Subcutaneous abdominal adipose tissue (tissue), 5 donors: ENCODE measurements at regions not wholly inside any gene's neighbourhood (a gene's known extent, or its start where the extent isn't known, plus 50 kb on each side); places are given as distances from the start of the nearest gene placed in this dataset.

Source experiments
- H3K27ac ChIP-seq: one replicate; pipeline ENCODE4 v1.7.0; 2013; ENCODE audit warnings: low read depth, mild to moderate bottlenecking, inconsistent platforms, low read length, moderate library complexity
- H3K27me3 ChIP-seq, 5 donors: one replicate each; pipeline ENCODE4 v1.7.0; 2013; ENCODE audit warnings: low read length in 5 of 5, inconsistent platforms in 1 of 5; ENCODE audit not compliant: control insufficient read depth in 5 of 5, insufficient read depth in 4 of 5
- H3K36me3 ChIP-seq, 5 donors: one replicate each; pipeline ENCODE4 v1.7.0; 2013; ENCODE audit warnings: low read length in 5 of 5; ENCODE audit not compliant: control insufficient read depth in 5 of 5, insufficient read depth in 5 of 5
- H3K4me1 ChIP-seq, 5 donors: one replicate each; pipeline ENCODE4 v1.7.0; 2013; ENCODE audit warnings: low read length in 5 of 5, mild to moderate bottlenecking in 3 of 5, moderate library complexity in 1 of 5; ENCODE audit not compliant: control insufficient read depth in 5 of 5, insufficient read depth in 5 of 5
- H3K4me3 ChIP-seq, 5 donors: one replicate each; pipeline ENCODE4 v1.7.0; 2013; ENCODE audit warnings: low read length in 5 of 5, low read depth in 1 of 5
- H3K9ac ChIP-seq, 5 donors: one replicate each; pipeline ENCODE4 v1.7.0; 2013; ENCODE audit warnings: low read length in 5 of 5, mild to moderate bottlenecking in 4 of 5, moderate library complexity in 3 of 5
- H3K9me3 ChIP-seq, 5 donors: one replicate each; pipeline ENCODE4 v1.7.0; 2013; ENCODE audit warnings: low read length in 5 of 5; ENCODE audit not compliant: control insufficient read depth in 5 of 5
- donor health status: healthy.
- donor health status: healthy.
- donor health status: healthy.
- donor health status: healthy.
- donor health status: healthy.

- H3K9ac ChIP-seq = no peak overlapping the region
Observed at GRCh38 chr17:63163158-63163520, 197.1 kb downstream of the TANC2 start.

GRCh38 chr17:63165400-63165799, 199.4 kb downstream of the TANC2 start:
- no peaks in the 10 kb centered on the region for H3K9me3 ChIP-seq
- H3K36me3 ChIP-seq = peaks cover 0 to 4% (median 0%) of the 10 kb centered on the region in 5 donors
- H3K27me3 ChIP-seq = no peaks in the 10 kb centered on the region
- no peaks in the 10 kb centered on the region for H3K4me1 ChIP-seq
- no peak overlapping the region for H3K27ac ChIP-seq
- H3K4me3 ChIP-seq = no peak overlapping the region
- H3K9ac ChIP-seq = no peak overlapping the region

More at GRCh38 chr17:63163158-63163520, 197.1 kb downstream of the TANC2 start:
- Histone ChIP-seq H3K27ac (no peak overlapping the region), H3K4me1 (no peaks in the 10 kb centered on the region), H3K36me3 (no peaks in the 10 kb centered on the region), H3K27me3 (no peaks in the 10 kb centered on the region), H3K4me3 (no peak overlapping the region), H3K9me3 (no peaks in the 10 kb centered on the region)

- no peak overlapping the region for H3K4me3 ChIP-seq
- H3K27me3 ChIP-seq = no peaks in the 10 kb centered on the region
- no peak overlapping the region for H3K27ac ChIP-seq
- H3K9ac ChIP-seq = no peak overlapping the region
- peaks cover 0 to 4% (median 0%) of the 10 kb centered on the region in 5 donors for H3K36me3 ChIP-seq
- peaks cover 0 to 6% (median 0%) of the 10 kb centered on the region in 5 donors for H3K4me1 ChIP-seq
- no peaks in the 10 kb centered on the region for H3K9me3 ChIP-seq
Observed at GRCh38 chr17:63170795-63171194, 204.8 kb downstream of the TANC2 start.

GRCh38 chr17:63171428-63172393, 205.7 kb downstream of the TANC2 start:
- no peak overlapping the region for H3K4me3 ChIP-seq
- no peak overlapping the region for H3K9ac ChIP-seq
- H3K36me3 ChIP-seq = peaks cover 0 to 4% (median 0%) of the 10 kb centered on the region in 5 donors
- peaks cover 0 to 6% (median 0%) of the 10 kb centered on the region in 5 donors for H3K4me1 ChIP-seq
- H3K9me3 ChIP-seq = no peaks in the 10 kb centered on the region
- H3K27me3 ChIP-seq = no peaks in the 10 kb centered on the region
- no peak overlapping the region for H3K27ac ChIP-seq

GRCh38 chr17:63173450-63173849, 207.4 kb downstream of the TANC2 start:
- Histone ChIP-seq H3K9me3 (no peaks in the 10 kb centered on the region), H3K4me3 (no peak overlapping the region), H3K4me1 (peaks cover 0 to 6% (median 0%) of the 10 kb centered on the region in 5 donors), H3K36me3 (peaks cover 0 to 4% (median 0%) of the 10 kb centered on the region in 5 donors), H3K27ac (no peak overlapping the region), H3K9ac (no peak overlapping the region), H3K27me3 (no peaks in the 10 kb centered on the region)

GRCh38 chr17:63173903-63174302, 207.9 kb downstream of the TANC2 start:
- Histone ChIP-seq H3K27me3 (no peaks in the 10 kb centered on the region), H3K4me3 (no peak overlapping the region), H3K9me3 (no peaks in the 10 kb centered on the region), H3K27ac (no peak overlapping the region), H3K36me3 (peaks cover 0 to 1% (median 0%) of the 10 kb centered on the region in 5 donors), H3K4me1 (peaks cover 0 to 6% (median 0%) of the 10 kb centered on the region in 5 donors), H3K9ac (no peak overlapping the region)

GRCh38 chr17:63178530-63178929, 212.5 kb downstream of the TANC2 start:
- no peak overlapping the region for H3K4me3 ChIP-seq
- no peaks in the 10 kb centered on the region for H3K9me3 ChIP-seq
- peaks cover 0 to 2% (median 0%) of the 10 kb centered on the region in 5 donors for H3K36me3 ChIP-seq
- H3K27me3 ChIP-seq = no peaks in the 10 kb centered on the region
- H3K27ac ChIP-seq = no peak overlapping the region
- no peak overlapping the region for H3K9ac ChIP-seq
- H3K4me1 ChIP-seq = no peaks in the 10 kb centered on the region

- no peak overlapping the region for H3K27ac ChIP-seq
- H3K4me1 ChIP-seq = no peaks in the 10 kb centered on the region
- no peaks in the 10 kb centered on the region for H3K9me3 ChIP-seq
- no peak overlapping the region for H3K9ac ChIP-seq
- peaks cover 0 to 2% (median 0%) of the 10 kb centered on the region in 5 donors for H3K36me3 ChIP-seq
- H3K27me3 ChIP-seq = no peaks in the 10 kb centered on the region
- H3K4me3 ChIP-seq = no peak overlapping the region
Observed at GRCh38 chr17:63181856-63182255, 215.8 kb downstream of the TANC2 start.

GRCh38 chr17:63185420-63185819, 219.4 kb downstream of the TANC2 start:
- H3K4me1 ChIP-seq = no peaks in the 10 kb centered on the region
- H3K4me3 ChIP-seq = no peak overlapping the region
- H3K27me3 ChIP-seq = no peaks in the 10 kb centered on the region
- no peaks in the 10 kb centered on the region for H3K9me3 ChIP-seq
- H3K9ac ChIP-seq = no peak overlapping the region
- H3K27ac ChIP-seq = no peak overlapping the region
- H3K36me3 ChIP-seq = peaks cover 0 to 2% (median 0%) of the 10 kb centered on the region in 5 donors

- no peak overlapping the region for H3K4me3 ChIP-seq
- H3K36me3 ChIP-seq = peaks cover 0 to 2% (median 0%) of the 10 kb centered on the region in 5 donors
- peaks cover 0 to 5% (median 0%) of the 10 kb centered on the region in 5 donors for H3K4me1 ChIP-seq
- no peaks in the 10 kb centered on the region for H3K9me3 ChIP-seq
- no peak overlapping the region for H3K27ac ChIP-seq
- no peaks in the 10 kb centered on the region for H3K27me3 ChIP-seq
- H3K9ac ChIP-seq = no peak overlapping the region
Observed at GRCh38 chr17:63189082-63189481, 223.0 kb downstream of the TANC2 start.
